Mesothelial cell of epicardium (in vitro differentiated cells): ENCODE measurements at regions not wholly inside any gene's neighbourhood (a gene's known extent, or its start where the extent isn't known, plus 50 kb on each side); places are given as distances from the start of the nearest gene placed in this dataset.

Source experiments
- DNase-seq, 2 experiments: peaks; one replicate each; pipeline ENCODE4 v3.0.0; 2021; ENCODE audit warnings: low spot score in 2 of 2; ENCODE audit not compliant: unreplicated experiment in 2 of 2
- H3K27ac Mint-ChIP-seq: 2 replicates; pipeline ENCODE4 v1.8.0; 2021; ENCODE audit warnings: mixed read lengths
- H3K27me3 Mint-ChIP-seq: 2 replicates; pipeline ENCODE4 v1.8.0; 2021; ENCODE audit warnings: low read depth, mixed read lengths
- H3K36me3 Mint-ChIP-seq: 2 replicates; pipeline ENCODE4 v1.8.0; 2021; ENCODE audit warnings: mixed read lengths
- H3K4me1 Mint-ChIP-seq: 2 replicates; pipeline ENCODE4 v1.8.0; 2021; ENCODE audit warnings: mixed read lengths
- H3K4me3 Mint-ChIP-seq: 2 replicates; pipeline ENCODE4 v1.8.0; 2021; ENCODE audit warnings: mild to moderate bottlenecking, moderate library complexity, mixed read lengths
- H3K9me3 Mint-ChIP-seq: 2 replicates; pipeline ENCODE4 v1.8.0; 2021; ENCODE audit warnings: mixed read lengths
- CTCF ChIP-seq: fragments of 200-600 bp; sonication (generic); IDR thresholded peaks from one replicate; pipeline ENCODE4 v1.5.0; 2021; ENCODE audit warnings: antibody characterized with exemption; ENCODE audit not compliant: unreplicated experiment

GRCh38 chr12:107474639-107475539 is 210.7 kb upstream of the PWP1 start:
- no peak for TF ChIP-seq CTCF
- Mint-ChIP-seq H3K36me3 (no peaks in the 10 kb centered on the region), H3K4me3 (no peak overlapping the region), H3K27me3 (peaks cover 33% of the 10 kb centered on the region), H3K9me3 (no peaks in the 10 kb centered on the region), H3K27ac (no peak overlapping the region), H3K4me1 (no peaks in the 10 kb centered on the region)
- no peak for DNase-seq

GRCh38 chr12:107475900-107476299 is 209.7 kb upstream of the PWP1 start:
- Mint-ChIP-seq H3K27ac (no peak overlapping the region), H3K9me3 (no peaks in the 10 kb centered on the region), H3K4me3 (no peak overlapping the region), H3K36me3 (no peaks in the 10 kb centered on the region), H3K4me1 (no peaks in the 10 kb centered on the region), H3K27me3 (peaks cover 40% of the 10 kb centered on the region)
- no peak for TF ChIP-seq CTCF
- no peak for DNase-seq

GRCh38 chr12:107477018-107477417 is 208.6 kb upstream of the PWP1 start:
- no peak for DNase-seq
- TF ChIP-seq CTCF: no peak
- no peaks in the 10 kb centered on the region for H3K9me3 Mint-ChIP-seq
- no peaks in the 10 kb centered on the region for H3K36me3 Mint-ChIP-seq
- H3K4me1 Mint-ChIP-seq: no peaks in the 10 kb centered on the region
- no peak overlapping the region for H3K27ac Mint-ChIP-seq
- H3K27me3 Mint-ChIP-seq: peaks cover 44% of the 10 kb centered on the region
- H3K4me3 Mint-ChIP-seq: no peak overlapping the region

GRCh38 chr12:107477947-107478610 is 207.5 kb upstream of the PWP1 start:
- Mint-ChIP-seq H3K27ac (no peak overlapping the region), H3K9me3 (no peaks in the 10 kb centered on the region), H3K4me1 (no peaks in the 10 kb centered on the region), H3K27me3 (peaks cover 54% of the 10 kb centered on the region), H3K4me3 (no peak overlapping the region), H3K36me3 (no peaks in the 10 kb centered on the region)
- DNase-seq: no peak
- no peak for TF ChIP-seq CTCF

- no peak for TF ChIP-seq CTCF
- no peaks in the 10 kb centered on the region for H3K9me3 Mint-ChIP-seq
- no peak for DNase-seq
- peaks cover 60% of the 10 kb centered on the region for H3K27me3 Mint-ChIP-seq
- no peaks in the 10 kb centered on the region for H3K4me1 Mint-ChIP-seq
- no peaks in the 10 kb centered on the region for H3K36me3 Mint-ChIP-seq
- no peak overlapping the region for H3K4me3 Mint-ChIP-seq
- H3K27ac Mint-ChIP-seq: no peak overlapping the region
Observed at GRCh38 chr12:107478881-107479280, 206.7 kb upstream of the PWP1 start.
